WI38 (cell line): ENCODE measurements at regions not wholly inside any gene's neighbourhood (a gene's known extent, or its start where the extent isn't known, plus 50 kb on each side); places are given as distances from the start of the nearest gene placed in this dataset.

Source experiments
- H3K4me3 ChIP-seq: 2 replicates; pipeline ENCODE4 v1.5.1; 2011; ENCODE audit warnings: low read depth, mild to moderate bottlenecking, control low read depth, low read length
- TF ChIP-seq, protein P1 (sequence below): IDR thresholded peaks from 2 replicates; pipeline ENCODE4 v1.5.1; 2012; ENCODE audit warnings: low read depth, mild to moderate bottlenecking, control low read depth, low read length

GRCh38 chr5:54668096-54668495 is 150.5 kb downstream of the SNX18 start:
- H3K4me3 ChIP-seq: no peak overlapping the region
- TF ChIP-seq, protein P1, sequence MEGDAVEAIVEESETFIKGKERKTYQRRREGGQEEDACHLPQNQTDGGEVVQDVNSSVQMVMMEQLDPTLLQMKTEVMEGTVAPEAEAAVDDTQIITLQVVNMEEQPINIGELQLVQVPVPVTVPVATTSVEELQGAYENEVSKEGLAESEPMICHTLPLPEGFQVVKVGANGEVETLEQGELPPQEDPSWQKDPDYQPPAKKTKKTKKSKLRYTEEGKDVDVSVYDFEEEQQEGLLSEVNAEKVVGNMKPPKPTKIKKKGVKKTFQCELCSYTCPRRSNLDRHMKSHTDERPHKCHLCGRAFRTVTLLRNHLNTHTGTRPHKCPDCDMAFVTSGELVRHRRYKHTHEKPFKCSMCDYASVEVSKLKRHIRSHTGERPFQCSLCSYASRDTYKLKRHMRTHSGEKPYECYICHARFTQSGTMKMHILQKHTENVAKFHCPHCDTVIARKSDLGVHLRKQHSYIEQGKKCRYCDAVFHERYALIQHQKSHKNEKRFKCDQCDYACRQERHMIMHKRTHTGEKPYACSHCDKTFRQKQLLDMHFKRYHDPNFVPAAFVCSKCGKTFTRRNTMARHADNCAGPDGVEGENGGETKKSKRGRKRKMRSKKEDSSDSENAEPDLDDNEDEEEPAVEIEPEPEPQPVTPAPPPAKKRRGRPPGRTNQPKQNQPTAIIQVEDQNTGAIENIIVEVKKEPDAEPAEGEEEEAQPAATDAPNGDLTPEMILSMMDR: no peak

DNA sequence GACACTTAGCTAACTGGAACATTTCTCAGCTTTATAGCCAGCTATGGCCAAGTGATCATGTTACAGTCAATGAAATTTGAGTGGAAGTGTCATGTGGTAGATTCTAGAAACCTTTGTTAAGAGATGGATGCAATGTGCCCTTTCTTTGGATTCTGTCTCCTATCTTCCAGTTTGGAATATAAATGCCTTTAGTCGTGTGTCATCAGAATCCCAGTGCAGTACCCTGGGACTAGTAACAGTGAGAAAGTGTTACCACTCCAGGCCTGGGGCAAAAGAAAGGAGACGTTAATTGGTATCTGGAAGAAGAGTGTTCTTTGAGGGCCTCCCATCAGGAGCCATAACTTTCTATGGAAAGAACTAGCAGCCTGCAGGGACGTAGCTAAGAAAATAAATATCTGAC is 149.6 kb downstream of the SNX18 start:
- TF ChIP-seq, protein P1: no peak
- H3K4me3 ChIP-seq: no peak overlapping the region

- no peak overlapping the region for H3K4me3 ChIP-seq
- TF ChIP-seq, protein P1: no peak
Measured at GRCh38 chr5:54663866-54664265, 146.3 kb downstream of the SNX18 start.

DNA sequence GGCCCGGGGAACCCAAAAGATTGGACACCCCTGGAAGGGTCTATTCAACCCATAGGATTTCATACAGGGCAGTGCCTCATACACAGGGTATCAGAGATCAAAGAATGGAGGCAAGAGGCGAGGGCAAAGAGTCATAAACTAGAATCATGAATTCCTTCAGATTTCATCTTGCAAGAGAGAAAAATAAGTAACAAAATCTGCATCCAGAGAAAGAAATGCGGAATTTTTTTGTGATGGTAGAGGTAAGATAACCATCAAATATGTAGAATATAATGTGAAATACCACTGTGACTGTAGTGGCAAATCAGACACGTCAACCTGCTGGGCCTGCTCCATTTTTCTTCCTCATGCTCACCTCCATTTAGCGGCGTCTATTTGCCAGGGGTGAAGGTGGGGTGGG is 143.6 kb downstream of the SNX18 start:
- TF ChIP-seq, protein P1: no peak
- H3K4me3 ChIP-seq: no peak overlapping the region

DNA sequence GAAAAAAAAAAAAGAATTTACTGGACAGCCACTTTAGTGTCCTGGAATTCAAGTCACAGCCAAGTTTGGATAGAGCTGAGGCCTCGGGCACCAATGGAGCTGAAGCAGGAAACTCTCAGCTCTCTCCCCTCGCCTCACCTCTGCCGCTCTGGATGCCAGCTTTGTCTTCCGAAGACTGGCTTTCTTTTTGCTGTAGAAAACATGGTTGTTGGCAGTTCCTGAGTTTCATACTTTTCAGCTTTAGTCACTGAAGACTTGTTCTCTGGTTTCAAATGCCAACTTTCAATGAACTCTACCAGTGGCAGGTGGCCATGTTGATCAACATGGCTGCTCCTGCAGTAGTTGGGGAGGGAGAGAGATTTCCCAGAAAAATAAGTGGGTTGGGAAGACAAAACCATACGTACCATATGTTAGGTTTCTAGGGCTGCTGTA is 142.2 kb downstream of the SNX18 start:
- H3K4me3 ChIP-seq: no peak overlapping the region

GRCh38 chr5:54658010-54658409 is 140.5 kb downstream of the SNX18 start:
- TF ChIP-seq, protein P1: no peak
- no peak overlapping the region for H3K4me3 ChIP-seq

More for the DNA sequence above, 142.2 kb downstream of the SNX18 start:
- TF ChIP-seq, protein P1: no peak

GRCh38 chr5:54656261-54656728 is 138.7 kb downstream of the SNX18 start:
- no peak overlapping the region for H3K4me3 ChIP-seq
- TF ChIP-seq, protein P1: no peak
